ENCODE measurements at regions not wholly inside any gene's neighbourhood (a gene's known extent, or its start where the extent isn't known, plus 50 kb on each side); places are given as distances from the start of the nearest gene placed in this dataset.

- no peaks in the 10 kb centered on the region for H3K36me3 ChIP-seq (ENCODE audit: insufficient read depth, low read length)
- no peak overlapping the region for H3K9ac ChIP-seq (ENCODE audit: low read length)
- H3K27ac ChIP-seq (ENCODE audit: low read length): no peak overlapping the region
- H3K4me1 ChIP-seq (ENCODE audit: low read length): no peaks in the 10 kb centered on the region
- no peaks in the 10 kb centered on the region for H3K9me2 ChIP-seq (replicated peaks; ENCODE audit: insufficient read depth, low read length)
- no peaks in the 10 kb centered on the region for H3K79me2 ChIP-seq (ENCODE audit: low read length)
- no peak overlapping the region for H2AFZ ChIP-seq (ENCODE audit: low read length)
- no peaks in the 10 kb centered on the region for H3K9me3 ChIP-seq (ENCODE audit: low read length)
- no peaks in the 10 kb centered on the region for H4K20me1 ChIP-seq (ENCODE audit: insufficient read depth, low read depth, low read length)
- H3K4me2 ChIP-seq (ENCODE audit: low read depth, low read length, poor library complexity, severe bottlenecking): no peak overlapping the region
- DNase-seq: no peak
- no peaks in the 10 kb centered on the region for H3K27me3 ChIP-seq (ENCODE audit: low read length)
- no peak overlapping the region for H3K4me3 ChIP-seq (ENCODE audit: low read length)
Observed at GRCh38 chr11:133586903-133587517, 54.7 kb upstream of the OPCML start.

- H3K4me1 ChIP-seq (ENCODE audit: low read length): no peaks in the 10 kb centered on the region
- DNase-seq: no peak
Observed at GRCh38 chr11:133582750-133583149, 50.4 kb upstream of the OPCML start.

GRCh38 chr11:133582326-133582725 is 50.0 kb upstream of the OPCML start:
- Histone ChIP-seq H3K9ac (ENCODE audit: low read length) (no peak overlapping the region), H3K4me3 (ENCODE audit: low read length) (no peak overlapping the region), H3K79me2 (ENCODE audit: low read length) (no peaks in the 10 kb centered on the region), H3K4me1 (ENCODE audit: low read length) (no peaks in the 10 kb centered on the region), H3K9me3 (ENCODE audit: low read length) (no peaks in the 10 kb centered on the region), H3K27ac (ENCODE audit: low read length) (no peak overlapping the region), H2AFZ (ENCODE audit: low read length) (no peak overlapping the region), H3K4me2 (ENCODE audit: low read depth, low read length, poor library complexity, severe bottlenecking) (no peak overlapping the region), H4K20me1 (ENCODE audit: insufficient read depth, low read depth, low read length) (no peaks in the 10 kb centered on the region), H3K27me3 (ENCODE audit: low read length) (no peaks in the 10 kb centered on the region), H3K36me3 (ENCODE audit: insufficient read depth, low read length) (no peaks in the 10 kb centered on the region), H3K9me2 (replicated peaks; ENCODE audit: insufficient read depth, low read length) (no peaks in the 10 kb centered on the region)
- no peak for DNase-seq

More at GRCh38 chr11:133582750-133583149, 50.4 kb upstream of the OPCML start:
- H3K79me2 ChIP-seq (ENCODE audit: low read length): no peaks in the 10 kb centered on the region
- H3K36me3 ChIP-seq (ENCODE audit: insufficient read depth, low read length): no peaks in the 10 kb centered on the region
- no peaks in the 10 kb centered on the region for H3K9me3 ChIP-seq (ENCODE audit: low read length)
- no peak overlapping the region for H2AFZ ChIP-seq (ENCODE audit: low read length)
- no peak overlapping the region for H3K4me3 ChIP-seq (ENCODE audit: low read length)
- H3K4me2 ChIP-seq (ENCODE audit: low read depth, low read length, poor library complexity, severe bottlenecking): no peak overlapping the region
- H3K9ac ChIP-seq (ENCODE audit: low read length): no peak overlapping the region
- H4K20me1 ChIP-seq (ENCODE audit: insufficient read depth, low read depth, low read length): no peaks in the 10 kb centered on the region
- no peaks in the 10 kb centered on the region for H3K9me2 ChIP-seq (replicated peaks; ENCODE audit: insufficient read depth, low read length)
- H3K27ac ChIP-seq (ENCODE audit: low read length): no peak overlapping the region
- H3K27me3 ChIP-seq (ENCODE audit: low read length): no peaks in the 10 kb centered on the region

Data from Karpas-422 (cell line).